ENCODE measurements at regions not wholly inside any gene's neighbourhood (a gene's known extent, or its start where the extent isn't known, plus 50 kb on each side); places are given as distances from the start of the nearest gene placed in this dataset.

DNA sequence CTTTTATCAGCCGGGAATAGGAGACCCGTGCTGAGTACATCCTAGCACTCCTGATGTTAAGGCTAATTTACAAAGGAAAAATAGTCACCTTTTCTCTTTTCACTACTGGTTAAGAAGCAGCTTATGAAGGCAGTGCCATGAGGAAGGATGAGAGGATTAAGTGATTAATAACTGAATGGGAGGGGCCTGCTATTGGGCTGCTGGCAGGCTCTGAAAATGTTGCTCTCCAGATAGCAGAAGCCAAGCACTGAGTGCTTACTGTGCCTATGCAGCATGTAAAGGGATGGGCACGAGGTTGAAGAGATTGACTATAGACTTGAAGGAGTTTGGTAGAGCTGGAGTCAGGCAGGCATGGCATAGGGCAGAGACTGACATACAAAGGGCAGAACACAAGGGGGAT, 282.4 kb upstream of the THSD7B start (continued):
- TF ChIP-seq BCL11A (IDR thresholded peaks at IDR 0.05; ENCODE audit: low read depth, low read length) (no peak), BACH1 (IDR thresholded peaks at IDR 0.05; ENCODE audit: borderline replicate concordance) (no peak), SMC3 (IDR thresholded peaks at IDR 0.05; ENCODE audit: borderline replicate concordance, low read length) (no peak), ZNF24 (IDR thresholded peaks at IDR 0.05) (no peak)
- TF ChIP-seq, protein P1, sequence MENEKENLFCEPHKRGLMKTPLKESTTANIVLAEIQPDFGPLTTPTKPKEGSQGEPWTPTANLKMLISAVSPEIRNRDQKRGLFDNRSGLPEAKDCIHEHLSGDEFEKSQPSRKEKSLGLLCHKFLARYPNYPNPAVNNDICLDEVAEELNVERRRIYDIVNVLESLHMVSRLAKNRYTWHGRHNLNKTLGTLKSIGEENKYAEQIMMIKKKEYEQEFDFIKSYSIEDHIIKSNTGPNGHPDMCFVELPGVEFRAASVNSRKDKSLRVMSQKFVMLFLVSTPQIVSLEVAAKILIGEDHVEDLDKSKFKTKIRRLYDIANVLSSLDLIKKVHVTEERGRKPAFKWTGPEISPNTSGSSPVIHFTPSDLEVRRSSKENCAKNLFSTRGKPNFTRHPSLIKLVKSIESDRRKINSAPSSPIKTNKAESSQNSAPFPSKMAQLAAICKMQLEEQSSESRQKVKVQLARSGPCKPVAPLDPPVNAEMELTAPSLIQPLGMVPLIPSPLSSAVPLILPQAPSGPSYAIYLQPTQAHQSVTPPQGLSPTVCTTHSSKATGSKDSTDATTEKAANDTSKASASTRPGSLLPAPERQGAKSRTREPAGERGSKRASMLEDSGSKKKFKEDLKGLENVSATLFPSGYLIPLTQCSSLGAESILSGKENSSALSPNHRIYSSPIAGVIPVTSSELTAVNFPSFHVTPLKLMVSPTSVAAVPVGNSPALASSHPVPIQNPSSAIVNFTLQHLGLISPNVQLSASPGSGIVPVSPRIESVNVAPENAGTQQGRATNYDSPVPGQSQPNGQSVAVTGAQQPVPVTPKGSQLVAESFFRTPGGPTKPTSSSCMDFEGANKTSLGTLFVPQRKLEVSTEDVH (IDR thresholded peaks at IDR 0.05; ENCODE audit: low read depth, partially characterized antibody), result no peak

DNA sequence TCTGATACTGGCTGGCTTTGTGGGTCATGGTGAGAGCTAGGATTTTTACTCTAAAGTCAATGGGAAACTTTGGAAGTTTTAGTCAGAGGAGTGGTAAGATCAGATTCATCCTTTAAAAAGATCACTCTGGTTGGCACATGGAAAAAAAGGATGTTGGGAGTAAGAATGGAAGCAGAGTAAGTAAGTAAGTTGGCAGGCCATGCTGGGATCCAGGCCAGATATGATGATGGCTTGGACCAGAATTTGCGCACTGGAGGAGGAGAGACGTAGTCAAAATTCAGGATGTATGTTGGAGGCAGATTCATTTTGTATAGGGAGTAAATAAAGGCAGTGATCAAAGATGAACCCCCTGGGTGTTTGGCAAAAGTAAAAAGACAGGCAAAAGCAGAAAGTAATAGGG, 283.3 kb upstream of the THSD7B start:
- RAD21 ChIA-PET (ENCODE audit: unreplicated experiment), result no interaction called here
- DNase-seq (ENCODE audit: low read depth, low spot score), result no peak
- no peak overlapping the region for H3K9ac ChIP-seq (ENCODE audit: control insufficient read depth, insufficient read depth, low read length)
- H3K4me2 ChIP-seq (ENCODE audit: control insufficient read depth, insufficient read depth), result no peak overlapping the region
- no peak overlapping the region for H3K4me3 ChIP-seq
- no peaks in the 10 kb centered on the region for H3K79me2 ChIP-seq (ENCODE audit: control insufficient read depth, insufficient read depth, low read length)
- H4K20me1 ChIP-seq (ENCODE audit: control insufficient read depth, insufficient read depth), result no peaks in the 10 kb centered on the region
- H3K27ac ChIP-seq (ENCODE audit: control insufficient read depth, insufficient read depth), result no peak overlapping the region
- ATAC-seq, result no peak
- H3K4me1 ChIP-seq (ENCODE audit: control insufficient read depth, insufficient read depth, low read length), result no peaks in the 10 kb centered on the region
- SMC1A ChIA-PET (ENCODE audit: uncharacterized antibody, unreplicated experiment), result no interaction called here
- BruUV-seq (replicated peaks), result no TSS peak
- no peaks in the 10 kb centered on the region for H3K36me3 ChIP-seq (ENCODE audit: control insufficient read depth in 2 of 2, insufficient read depth in 2 of 2, low read length in 1 of 2)
- intact Hi-C loops (cut with micrococcal nuclease; ENCODE audit: unreplicated experiment), result no loop called here
- no peaks in the 10 kb centered on the region for H3K27me3 ChIP-seq (replicated peaks in 1 of 2; ENCODE audit: control insufficient read depth in 2 of 2, insufficient read depth in 2 of 2, low read length in 1 of 2)
- POLR2A ChIA-PET, result no interaction called here
- FAIRE-seq, result no peak
- CTCF ChIA-PET, result interaction anchor here (1.1 kb wide), 1 partner anchor 58 kb away, joined by 4 read pairs; no protein-coding TSS in a partner anchor
- in situ Hi-C loops (cut with MboI), result no loop called here
- whole genome bisulfite sequencing (ENCODE audit: insufficient coverage, insufficient replicate concordance, low lambda C conversion rate, missing lambda C conversion rate), result 65% methylated on average over 2 of the region's 2 CpGs
- H2AFZ ChIP-seq (ENCODE audit: control insufficient read depth, low read depth, low read length), result no peak overlapping the region
- no peaks in the 10 kb centered on the region; the same call in 2 of the 3 replicates for H3K9me3 ChIP-seq (replicated peaks; ENCODE audit: control insufficient read depth, insufficient read depth, low read length)
- TF ChIP-seq ASH2L (IDR thresholded peaks at IDR 0.05; ENCODE audit: borderline replicate concordance, low read depth) (no peak), CHD2 (IDR thresholded peaks at IDR 0.05; ENCODE audit: borderline replicate concordance, low read depth, low read length) (no peak), FOS (IDR thresholded peaks at IDR 0.05; ENCODE audit: borderline replicate concordance, extremely low read depth, insufficient read length) (no peak), SREBF2 (IDR thresholded peaks at IDR 0.05; ENCODE audit: low read length) (no peak), IKZF2 (IDR thresholded peaks at IDR 0.05) (no peak), NR2F1 (conservative IDR thresholded peaks at IDR 0.05) (no peak), MLLT1 (IDR thresholded peaks at IDR 0.05) (no peak)
- TF ChIP-seq, protein P2, sequence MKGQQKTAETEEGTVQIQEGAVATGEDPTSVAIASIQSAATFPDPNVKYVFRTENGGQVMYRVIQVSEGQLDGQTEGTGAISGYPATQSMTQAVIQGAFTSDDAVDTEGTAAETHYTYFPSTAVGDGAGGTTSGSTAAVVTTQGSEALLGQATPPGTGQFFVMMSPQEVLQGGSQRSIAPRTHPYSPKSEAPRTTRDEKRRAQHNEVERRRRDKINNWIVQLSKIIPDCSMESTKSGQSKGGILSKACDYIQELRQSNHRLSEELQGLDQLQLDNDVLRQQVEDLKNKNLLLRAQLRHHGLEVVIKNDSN (IDR thresholded peaks at IDR 0.05; ENCODE audit: borderline replicate concordance, extremely low read length, insufficient read depth, low read depth, low read length), result no peak
- TF ChIP-seq, protein P3, sequence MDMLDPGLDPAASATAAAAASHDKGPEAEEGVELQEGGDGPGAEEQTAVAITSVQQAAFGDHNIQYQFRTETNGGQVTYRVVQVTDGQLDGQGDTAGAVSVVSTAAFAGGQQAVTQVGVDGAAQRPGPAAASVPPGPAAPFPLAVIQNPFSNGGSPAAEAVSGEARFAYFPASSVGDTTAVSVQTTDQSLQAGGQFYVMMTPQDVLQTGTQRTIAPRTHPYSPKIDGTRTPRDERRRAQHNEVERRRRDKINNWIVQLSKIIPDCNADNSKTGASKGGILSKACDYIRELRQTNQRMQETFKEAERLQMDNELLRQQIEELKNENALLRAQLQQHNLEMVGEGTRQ (IDR thresholded peaks at IDR 0.05; ENCODE audit: borderline replicate concordance, low read depth, low read length), result no peak
- TF ChIP-seq, protein P4, sequence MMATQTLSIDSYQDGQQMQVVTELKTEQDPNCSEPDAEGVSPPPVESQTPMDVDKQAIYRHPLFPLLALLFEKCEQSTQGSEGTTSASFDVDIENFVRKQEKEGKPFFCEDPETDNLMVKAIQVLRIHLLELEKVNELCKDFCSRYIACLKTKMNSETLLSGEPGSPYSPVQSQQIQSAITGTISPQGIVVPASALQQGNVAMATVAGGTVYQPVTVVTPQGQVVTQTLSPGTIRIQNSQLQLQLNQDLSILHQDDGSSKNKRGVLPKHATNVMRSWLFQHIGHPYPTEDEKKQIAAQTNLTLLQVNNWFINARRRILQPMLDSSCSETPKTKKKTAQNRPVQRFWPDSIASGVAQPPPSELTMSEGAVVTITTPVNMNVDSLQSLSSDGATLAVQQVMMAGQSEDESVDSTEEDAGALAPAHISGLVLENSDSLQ (IDR thresholded peaks at IDR 0.05), result no peak
- TF ChIP-seq, protein P5, sequence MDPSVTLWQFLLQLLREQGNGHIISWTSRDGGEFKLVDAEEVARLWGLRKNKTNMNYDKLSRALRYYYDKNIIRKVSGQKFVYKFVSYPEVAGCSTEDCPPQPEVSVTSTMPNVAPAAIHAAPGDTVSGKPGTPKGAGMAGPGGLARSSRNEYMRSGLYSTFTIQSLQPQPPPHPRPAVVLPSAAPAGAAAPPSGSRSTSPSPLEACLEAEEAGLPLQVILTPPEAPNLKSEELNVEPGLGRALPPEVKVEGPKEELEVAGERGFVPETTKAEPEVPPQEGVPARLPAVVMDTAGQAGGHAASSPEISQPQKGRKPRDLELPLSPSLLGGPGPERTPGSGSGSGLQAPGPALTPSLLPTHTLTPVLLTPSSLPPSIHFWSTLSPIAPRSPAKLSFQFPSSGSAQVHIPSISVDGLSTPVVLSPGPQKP (IDR thresholded peaks at IDR 0.05; ENCODE audit: low read depth, low read length), result no peak

Data from GM12878 (cell line).